ENCODE measurements at regions not wholly inside any gene's neighbourhood (a gene's known extent, or its start where the extent isn't known, plus 50 kb on each side); places are given as distances from the start of the nearest gene placed in this dataset.
"Not testable (repeated sequence)": the region's sequence is repeated elsewhere in the genome, so short reads cannot be mapped to it uniquely, and the experiment has no call there.

DNA sequence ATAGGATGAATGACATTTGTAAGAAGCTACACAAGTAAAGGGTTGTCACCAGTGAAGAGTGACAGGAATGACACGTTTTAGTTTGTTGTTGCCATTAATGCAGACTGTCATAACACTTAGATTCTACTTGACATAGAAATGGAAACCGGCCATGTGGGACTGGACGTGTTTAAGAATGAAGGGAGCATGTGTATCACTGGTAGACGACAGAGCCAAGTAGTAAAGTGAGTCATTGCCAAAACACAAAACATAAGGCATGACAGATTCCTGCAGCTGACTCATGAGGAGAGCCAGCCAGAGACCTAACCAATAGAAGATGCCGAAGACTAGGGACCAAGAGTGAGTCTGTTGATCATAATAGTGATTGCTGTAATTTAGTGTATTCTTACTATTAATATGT lies 106.2 kb upstream of the PLAAT1 start:
- Histone ChIP-seq H3K4me1 (ENCODE audit: control insufficient read depth in 3 of 3, insufficient read depth in 2 of 3, low read depth in 1 of 3, low read length in 2 of 3) (no peaks in the 10 kb centered on the region), H3K27me3 (ENCODE audit: control insufficient read depth in 3 of 3, insufficient read depth in 3 of 3, low read length in 3 of 3) (no peaks in the 10 kb centered on the region), H3K4me3 (ENCODE audit: low read depth in 1 of 3, low read length in 3 of 3) (no peak overlapping the region), H3K36me3 (ENCODE audit: control insufficient read depth in 3 of 3, insufficient read depth in 2 of 3, low read depth in 1 of 3, low read length in 3 of 3) (no peaks in the 10 kb centered on the region), H3K27ac (ENCODE audit: low read depth in 1 of 3, low read length in 2 of 3) (no peak overlapping the region), H3K9me3 (ENCODE audit: control insufficient read depth in 2 of 2, insufficient read depth in 1 of 2, low read depth in 1 of 2, low read length in 1 of 2) (no peaks in the 10 kb centered on the region)
- 57 to 70% (median 57%) methylated on average over 5 of the region's 5 CpGs for WGBS, 3 donors
- FAIRE-seq (no peak), DNase-seq (no peak)

DNA sequence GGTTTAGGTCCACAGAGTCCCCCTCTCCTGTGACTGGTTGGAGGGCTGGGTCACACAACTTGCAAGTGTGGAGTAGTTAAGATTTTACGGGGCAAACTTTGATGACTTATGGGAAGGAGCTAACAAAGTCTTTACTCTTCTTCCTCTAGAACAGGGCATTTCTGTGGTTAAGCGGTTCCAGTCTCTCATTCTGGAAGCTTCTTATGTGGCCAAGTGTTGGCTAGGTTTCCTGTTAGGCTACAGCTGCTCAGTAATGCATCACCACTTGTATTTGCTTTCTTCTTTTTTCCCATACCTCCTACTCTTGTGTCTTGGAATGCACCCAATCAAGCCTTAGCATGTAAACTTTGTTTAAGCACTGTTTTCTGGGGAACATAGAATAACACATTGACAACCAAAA lies 100.6 kb upstream of the PLAAT1 start:
- FAIRE-seq (no peak), DNase-seq (no peak)
- Histone ChIP-seq H3K9me3 (ENCODE audit: control insufficient read depth in 2 of 2, insufficient read depth in 1 of 2, low read depth in 1 of 2, low read length in 1 of 2) (no peaks in the 10 kb centered on the region), H3K27me3 (ENCODE audit: control insufficient read depth in 3 of 3, insufficient read depth in 3 of 3, low read length in 3 of 3) (no peaks in the 10 kb centered on the region), H3K27ac (ENCODE audit: low read depth in 1 of 3, low read length in 2 of 3) (no peak overlapping the region), H3K36me3 (ENCODE audit: control insufficient read depth in 3 of 3, insufficient read depth in 2 of 3, low read depth in 1 of 3, low read length in 3 of 3) (no peaks in the 10 kb centered on the region), H3K4me1 (ENCODE audit: control insufficient read depth in 3 of 3, insufficient read depth in 2 of 3, low read depth in 1 of 3, low read length in 2 of 3) (no peaks in the 10 kb centered on the region), H3K4me3 (ENCODE audit: low read depth in 1 of 3, low read length in 3 of 3) (no peak overlapping the region)
- 68 to 84% (median 78%) methylated on average over 2 of the region's 2 CpGs for WGBS, 3 donors

DNA sequence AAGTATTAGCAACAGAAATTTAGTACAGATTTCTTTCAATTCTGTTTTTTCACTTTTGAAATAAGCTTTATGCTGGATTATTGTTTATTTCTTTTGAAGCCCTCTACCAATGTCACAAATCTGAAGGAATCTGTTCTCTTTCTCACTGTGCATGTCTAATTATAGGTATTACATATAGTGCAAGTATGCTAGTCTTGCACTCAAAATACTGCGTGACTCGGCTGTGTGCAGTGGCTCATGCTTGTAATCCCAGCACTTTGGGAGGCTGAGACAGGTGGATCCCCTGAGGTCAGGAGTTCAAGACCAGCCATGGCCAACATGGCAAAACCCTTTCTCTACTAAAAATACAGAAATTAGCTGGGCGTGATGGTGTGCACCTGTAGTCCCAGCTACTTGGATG lies 95.8 kb upstream of the PLAAT1 start:
- no peak for DNase-seq

DNA sequence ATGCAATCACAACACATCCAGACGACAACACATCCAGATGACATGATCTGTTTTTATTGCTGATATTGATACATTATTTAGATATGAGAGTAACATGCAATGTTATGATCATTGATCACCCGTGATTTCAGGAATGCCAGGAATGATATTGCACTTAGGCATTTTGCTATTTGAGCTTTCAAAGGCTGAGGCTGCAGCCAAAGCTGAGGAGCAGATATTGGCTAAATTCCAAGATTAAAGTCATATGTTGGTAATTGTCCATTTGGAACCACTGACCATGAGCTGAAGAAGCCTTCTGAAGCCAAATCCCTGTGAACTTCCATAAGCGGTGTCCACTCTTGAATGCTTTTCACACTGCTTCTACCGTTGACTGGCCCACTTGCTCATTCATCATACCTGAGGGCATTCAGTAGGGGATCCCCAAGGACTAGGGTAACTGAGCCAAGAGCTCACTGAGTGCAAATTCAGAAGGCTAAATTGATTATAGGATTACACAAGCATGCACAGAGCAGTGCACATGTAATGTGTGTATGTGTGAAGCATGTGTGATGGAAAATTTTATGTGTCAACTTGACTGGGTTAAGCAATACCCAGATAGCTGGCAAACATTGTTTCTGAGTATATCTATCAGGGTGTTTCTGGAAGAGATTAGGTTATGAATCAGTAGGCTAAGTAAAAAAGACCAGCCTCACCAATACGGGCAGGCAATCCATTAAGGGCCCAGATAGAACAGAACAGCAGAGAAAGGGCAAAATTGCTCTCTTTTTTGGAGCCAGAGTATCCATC lies 92.1 kb upstream of the PLAAT1 start:
- Histone ChIP-seq H3K4me3 (ENCODE audit: low read depth in 1 of 3, low read length in 3 of 3) (no peak overlapping the region), H3K36me3 (ENCODE audit: control insufficient read depth in 3 of 3, insufficient read depth in 2 of 3, low read depth in 1 of 3, low read length in 3 of 3) (no peaks in the 10 kb centered on the region), H3K9me3 (ENCODE audit: control insufficient read depth in 2 of 2, insufficient read depth in 1 of 2, low read depth in 1 of 2, low read length in 1 of 2) (no peaks in the 10 kb centered on the region), H3K4me1 (ENCODE audit: control insufficient read depth in 3 of 3, insufficient read depth in 2 of 3, low read depth in 1 of 3, low read length in 2 of 3) (no peaks in the 10 kb centered on the region), H3K27ac (ENCODE audit: low read depth in 1 of 3, low read length in 2 of 3) (no peak overlapping the region), H3K27me3 (ENCODE audit: control insufficient read depth in 3 of 3, insufficient read depth in 3 of 3, low read length in 3 of 3) (peaks cover 0 to 3% (median 0%) of the 10 kb centered on the region in 3 donors)
- peak in 1 of 2 donors; percentile 0 for DNase-seq
- FAIRE-seq = no peak
- WGBS, 3 donors = 50 to 59% (median 55%) methylated on average over 5 of the region's 5 CpGs

More for the DNA sequence above, 95.8 kb upstream of the PLAAT1 start:
- no peak for FAIRE-seq
- Histone ChIP-seq H3K27ac (ENCODE audit: low read depth in 1 of 3, low read length in 2 of 3) (no peak overlapping the region), H3K9me3 (ENCODE audit: control insufficient read depth in 2 of 2, insufficient read depth in 1 of 2, low read depth in 1 of 2, low read length in 1 of 2) (no peaks in the 10 kb centered on the region), H3K27me3 (ENCODE audit: control insufficient read depth in 3 of 3, insufficient read depth in 3 of 3, low read length in 3 of 3) (peaks cover 0 to 3% (median 0%) of the 10 kb centered on the region in 3 donors), H3K36me3 (ENCODE audit: control insufficient read depth in 3 of 3, insufficient read depth in 2 of 3, low read depth in 1 of 3, low read length in 3 of 3) (no peaks in the 10 kb centered on the region), H3K4me1 (ENCODE audit: control insufficient read depth in 3 of 3, insufficient read depth in 2 of 3, low read depth in 1 of 3, low read length in 2 of 3) (no peaks in the 10 kb centered on the region), H3K4me3 (ENCODE audit: low read depth in 1 of 3, low read length in 3 of 3) (no peak overlapping the region)
- 88 to 92% (median 90%) methylated on average over 3 of the region's 3 CpGs for WGBS, 3 donors

DNA sequence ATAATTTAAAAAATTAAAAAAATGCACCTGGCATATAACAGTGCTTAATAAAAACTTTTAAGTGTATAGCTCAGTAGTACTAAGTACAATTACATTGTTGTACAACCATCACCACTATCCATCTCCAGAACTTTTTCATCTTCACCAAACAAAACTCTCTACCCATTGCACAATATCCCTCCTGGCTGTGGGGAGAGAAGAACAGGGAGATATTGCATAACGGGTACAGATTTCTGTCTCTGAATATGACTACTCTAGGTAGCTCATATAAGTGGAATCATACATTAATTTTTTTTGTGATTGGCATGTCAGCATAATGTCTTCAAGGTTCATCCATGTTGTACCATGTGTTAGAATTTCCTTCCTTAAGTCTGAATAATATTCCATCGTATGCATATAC lies 91.0 kb upstream of the PLAAT1 start:
- no peaks in the 10 kb centered on the region for H3K36me3 ChIP-seq (ENCODE audit: control insufficient read depth in 3 of 3, insufficient read depth in 2 of 3, low read depth in 1 of 3, low read length in 3 of 3)
- no peak overlapping the region for H3K4me3 ChIP-seq (ENCODE audit: low read depth in 1 of 3, low read length in 3 of 3)
- H3K27ac ChIP-seq (ENCODE audit: low read depth in 1 of 3, low read length in 2 of 3) = no peak overlapping the region
- no peaks in the 10 kb centered on the region for H3K9me3 ChIP-seq (ENCODE audit: control insufficient read depth in 2 of 2, insufficient read depth in 1 of 2, low read depth in 1 of 2, low read length in 1 of 2)
- DNase-seq (peak in 1 of 2 donors; percentile 0), FAIRE-seq (no peak)
- H3K4me1 ChIP-seq (ENCODE audit: control insufficient read depth in 3 of 3, insufficient read depth in 2 of 3, low read depth in 1 of 3, low read length in 2 of 3) = no peaks in the 10 kb centered on the region
- 79 to 86% (median 82%) methylated on average over 2 of the region's 2 CpGs for WGBS, 3 donors
- H3K27me3 ChIP-seq (ENCODE audit: control insufficient read depth in 3 of 3, insufficient read depth in 3 of 3, low read length in 3 of 3) = peaks cover 0 to 3% (median 0%) of the 10 kb centered on the region in 3 donors

DNA sequence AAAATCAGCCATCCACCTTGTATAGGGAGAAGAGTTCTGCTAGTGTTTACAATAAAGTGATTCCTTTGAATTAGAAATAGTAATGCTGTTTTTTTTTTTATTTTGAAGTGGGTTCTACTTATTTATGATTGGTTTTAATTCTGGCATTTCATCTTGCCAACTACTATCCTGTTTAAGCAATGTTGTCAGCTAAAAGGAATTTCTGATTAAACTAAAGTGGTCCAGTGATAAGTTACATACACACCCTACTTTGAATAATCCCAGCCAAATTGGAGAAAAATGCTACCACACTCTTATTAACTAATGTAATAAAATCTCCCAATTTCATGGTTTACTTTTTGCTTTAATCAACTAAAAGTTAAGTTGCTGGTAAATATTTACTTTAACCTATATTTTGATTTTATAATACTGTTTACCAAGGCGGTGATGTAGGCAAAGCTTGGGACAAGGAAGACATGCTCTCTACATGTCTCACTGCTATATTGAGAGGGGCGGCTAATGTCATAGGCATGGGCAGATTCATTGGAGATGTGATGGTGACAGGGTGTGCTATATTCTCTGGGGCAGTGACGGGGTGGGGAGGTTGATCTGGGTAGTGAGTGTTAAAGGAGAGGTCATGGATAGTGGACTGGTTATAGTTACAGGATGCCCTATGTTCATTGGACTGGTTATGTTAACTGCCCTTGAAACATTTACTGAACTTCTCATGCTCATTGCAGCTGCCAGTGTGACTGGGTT lies 85.8 kb upstream of the PLAAT1 start:
- DNase-seq = peak in 1 of 2 donors; percentile 0
- peak; percentile 15 for FAIRE-seq
- WGBS, 3 donors = 69 to 74% (median 73%) methylated on average over 3 of the region's 3 CpGs

DNA sequence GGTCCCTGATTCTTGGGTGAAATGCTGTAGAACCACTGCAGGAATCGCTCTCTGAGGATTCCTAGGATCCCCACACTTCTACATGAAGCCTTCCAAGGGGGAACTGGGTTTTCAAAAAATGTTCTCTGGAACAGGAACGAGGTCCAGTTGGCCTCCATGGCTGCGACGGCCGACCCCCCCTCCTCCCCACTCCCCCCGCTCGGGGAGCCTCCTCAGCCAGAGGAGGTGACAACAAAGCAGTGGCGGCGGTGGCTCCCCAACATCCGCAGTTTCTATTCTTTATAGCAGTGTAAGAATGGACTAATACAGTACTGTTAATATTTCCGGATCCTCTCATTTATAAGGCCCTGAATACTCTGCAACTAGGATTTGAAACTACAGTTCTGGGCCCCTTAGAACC lies 84.0 kb upstream of the PLAAT1 start:
- Histone ChIP-seq H3K27ac (ENCODE audit: low read depth in 1 of 3, low read length in 2 of 3) (no peak overlapping the region), H3K9me3 (ENCODE audit: control insufficient read depth in 2 of 2, insufficient read depth in 1 of 2, low read depth in 1 of 2, low read length in 1 of 2) (no peaks in the 10 kb centered on the region), H3K4me1 (ENCODE audit: control insufficient read depth in 3 of 3, insufficient read depth in 2 of 3, low read depth in 1 of 3, low read length in 2 of 3) (no peaks in the 10 kb centered on the region), H3K27me3 (ENCODE audit: control insufficient read depth in 3 of 3, insufficient read depth in 3 of 3, low read length in 3 of 3) (no peaks in the 10 kb centered on the region), H3K36me3 (ENCODE audit: control insufficient read depth in 3 of 3, insufficient read depth in 2 of 3, low read depth in 1 of 3, low read length in 3 of 3) (no peaks in the 10 kb centered on the region), H3K4me3 (ENCODE audit: low read depth in 1 of 3, low read length in 3 of 3) (no peak overlapping the region)
- FAIRE-seq = no peak
- 78 to 82% (median 78%) methylated on average over 11 of the region's 11 CpGs for WGBS, 3 donors
- peak in 1 of 2 donors; percentile 0 for DNase-seq

More for the DNA sequence above, 85.8 kb upstream of the PLAAT1 start:
- H3K4me3 ChIP-seq (ENCODE audit: low read depth in 1 of 3, low read length in 3 of 3); H3K4me1 ChIP-seq (ENCODE audit: control insufficient read depth in 3 of 3, insufficient read depth in 2 of 3, low read depth in 1 of 3, low read length in 2 of 3); H3K27ac ChIP-seq (ENCODE audit: low read depth in 1 of 3, low read length in 2 of 3); H3K9me3 ChIP-seq (ENCODE audit: control insufficient read depth in 2 of 2, insufficient read depth in 1 of 2, low read depth in 1 of 2, low read length in 1 of 2); H3K27me3 ChIP-seq (ENCODE audit: control insufficient read depth in 3 of 3, insufficient read depth in 3 of 3, low read length in 3 of 3); H3K36me3 ChIP-seq (ENCODE audit: control insufficient read depth in 3 of 3, insufficient read depth in 2 of 3, low read depth in 1 of 3, low read length in 3 of 3): not testable (repeated sequence)

DNA sequence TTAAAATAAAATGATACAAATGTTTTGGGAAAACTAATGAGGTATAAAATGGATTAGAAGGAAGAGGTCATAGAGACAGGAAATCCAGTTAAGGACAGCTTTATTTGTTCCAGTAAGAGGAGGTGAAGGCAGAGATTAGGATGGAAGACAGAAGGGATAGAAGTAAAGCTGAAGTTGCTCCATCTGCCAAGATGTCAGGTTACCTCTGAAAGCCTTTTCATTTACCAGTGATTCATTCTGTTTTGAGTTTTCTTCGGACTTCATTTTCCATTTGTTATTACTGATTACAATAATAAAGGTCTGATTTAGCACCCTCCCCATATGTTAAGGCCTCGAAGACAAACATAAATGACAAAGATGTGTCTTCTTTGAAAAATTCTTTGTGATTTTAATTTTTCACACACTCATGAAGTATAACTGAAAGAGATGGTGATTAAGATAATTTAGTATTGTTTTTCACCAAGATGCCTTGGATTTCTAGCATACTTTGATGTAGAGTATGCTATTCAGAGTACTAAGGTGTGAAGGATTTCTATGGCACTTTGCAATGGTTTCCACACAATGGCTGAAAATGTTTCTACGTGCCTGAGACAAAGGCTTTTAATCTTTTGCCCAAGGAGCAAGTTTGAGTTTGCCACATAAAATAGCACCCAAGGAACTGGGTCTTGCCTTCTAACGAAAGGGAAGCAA lies 75.4 kb upstream of the PLAAT1 start:
- 64% methylated on average over 4 of the region's 4 CpGs; no CpG with 5 or more reads in 2 of the 3 donors for WGBS, 3 donors
- H3K4me3 ChIP-seq (ENCODE audit: low read depth in 1 of 3, low read length in 3 of 3) = no peak overlapping the region
- no peak overlapping the region for H3K27ac ChIP-seq (ENCODE audit: low read depth in 1 of 3, low read length in 2 of 3)
- no peak for DNase-seq
- H3K27me3 ChIP-seq (ENCODE audit: control insufficient read depth in 3 of 3, insufficient read depth in 3 of 3, low read length in 3 of 3) = no peaks in the 10 kb centered on the region
- no peak for FAIRE-seq
- no peaks in the 10 kb centered on the region for H3K36me3 ChIP-seq (ENCODE audit: control insufficient read depth in 3 of 3, insufficient read depth in 2 of 3, low read depth in 1 of 3, low read length in 3 of 3)
- H3K4me1 ChIP-seq (ENCODE audit: control insufficient read depth in 3 of 3, insufficient read depth in 2 of 3, low read depth in 1 of 3, low read length in 2 of 3) = no peaks in the 10 kb centered on the region
- no peaks in the 10 kb centered on the region for H3K9me3 ChIP-seq (ENCODE audit: control insufficient read depth in 2 of 2, insufficient read depth in 1 of 2, low read depth in 1 of 2, low read length in 1 of 2)

Measured in small intestine (tissue), 7 donors.